K562 (cell line): ENCODE measurements at regions not wholly inside any gene's neighbourhood (a gene's known extent, or its start where the extent isn't known, plus 50 kb on each side); places are given as distances from the start of the nearest gene placed in this dataset.

ENCODE experiments used
- ATAC-seq: fragments of 200-7000 bp; cut with Tn5 transposase; 3 replicates; pipeline ENCODE4 v1.9.1; 2020; ENCODE audit warnings: moderate library complexity
- BruUV-seq: library from RNA; stranded (reverse); fragments of 400-500 nt; replicated peaks from 2 replicates; lab custom pipeline; 2021; lab: Mats Ljungman, UMichigan
- CTCF ChIA-PET: fragments of 300-600 bp; formaldehyde crosslinking; extraction: SDS; loops from one replicate; lab custom pipeline; 2021; ENCODE audit warnings: low intra/inter-chr PET ratio; lab: Yijun Ruan, JAX
- POLR2A ChIA-PET: fragments of 300-600, 350-650 bp; sonication (Branson Sonifier 250); formaldehyde crosslinking; extraction: SDS; loops from one replicate; lab custom pipeline; 2021; ENCODE audit warnings: antibody characterized with exemption, inconsistent platforms; lab: Yijun Ruan, JAX
- DNase-seq, 4 experiments: peaks; one replicate each; pipeline versions ENCODE4 v3.0.0 to v3.0.0-alpha.2; 2011 to 2018; ENCODE audit warnings: low spot score in 3 of 4, mixed read lengths in 3 of 4; ENCODE audit errors: extremely low read depth in 1 of 4
- FAIRE-seq: peaks from 2 replicates; lab custom pipeline; 2011; peaks lifted over from hg19 to GRCh38; lab: Jason Lieb, UNC
- H2AFZ ChIP-seq: 2 replicates; pipeline ENCODE4 v1.6.0; 2011; ENCODE audit warnings: low read depth, low read length, control low read depth, inconsistent platforms
- H3K27ac ChIP-seq: fragments of 200-600 bp; 3 replicates; pipeline ENCODE4 v1.8.0; 2011; ENCODE audit warnings: low read depth, mild to moderate bottlenecking, control low read depth, inconsistent platforms, low read length, moderate library complexity, mixed read lengths; ENCODE audit errors: extremely low read depth
- H3K27me3 ChIP-seq, 2 experiments: fragments of 300-600 bp in 1 of 2; 2 replicates in 1 of 2; 3 replicates in 1 of 2; pipeline versions ENCODE4 v1.6.0 to v1.8.0; 2011; ENCODE audit warnings: inconsistent platforms in 2 of 2, low read length in 2 of 2, mild to moderate bottlenecking in 1 of 2, mixed read lengths in 1 of 2, moderate library complexity in 1 of 2; ENCODE audit not compliant: control insufficient read depth in 2 of 2, insufficient read depth in 2 of 2
- H3K36me3 ChIP-seq: fragments of 300-600 bp; 3 replicates; pipeline ENCODE4 v1.8.0; 2011; ENCODE audit warnings: mild to moderate bottlenecking, low read length, inconsistent platforms; ENCODE audit not compliant: control insufficient read depth, insufficient read depth
- H3K4me1 ChIP-seq, 2 experiments: fragments of 200-600 bp in 1 of 2; replicated peaks in 1 of 2; 2 replicates in 1 of 2; 3 replicates in 1 of 2; pipeline versions ENCODE4 v1.5.1 to v1.8.0; 2011; ENCODE audit warnings: inconsistent platforms in 2 of 2, low read length in 2 of 2, mild to moderate bottlenecking in 1 of 2, mixed read lengths in 1 of 2, moderate library complexity in 1 of 2; ENCODE audit not compliant: control insufficient read depth in 2 of 2, insufficient read depth in 2 of 2
- H3K4me2 ChIP-seq: 2 replicates; pipeline ENCODE4 v1.6.1; 2011; ENCODE audit warnings: low read length, control low read depth, inconsistent platforms, mixed read lengths; ENCODE audit not compliant: insufficient read depth
- H3K4me3 ChIP-seq: fragments of 200-600 bp; sonication (generic), shearing (Covaris generic); 2 replicates; pipeline ENCODE4 v1.5.1; 2016; ENCODE audit warnings: control low read depth, inconsistent platforms
- H3K79me2 ChIP-seq: fragments of 200-600 bp; 3 replicates; pipeline ENCODE4 v1.8.0; 2011; ENCODE audit warnings: low read length, inconsistent platforms; ENCODE audit not compliant: control insufficient read depth, insufficient read depth
- H3K9ac ChIP-seq, 2 experiments: 2 replicates each; pipeline versions ENCODE4 v1.6.0 to v1.6.1; 2011; ENCODE audit warnings: low read depth in 2 of 2, low read length in 2 of 2, control low read depth in 1 of 2, inconsistent platforms in 1 of 2, mild to moderate bottlenecking in 1 of 2, mixed read lengths in 1 of 2; ENCODE audit not compliant: insufficient read depth in 1 of 2
- H3K9me1 ChIP-seq: one replicate; pipeline ENCODE4 v1.6.0; 2011; ENCODE audit warnings: inconsistent platforms, mild to moderate bottlenecking, low read length, moderate library complexity; ENCODE audit not compliant: control insufficient read depth, insufficient read depth
- H3K9me3 ChIP-seq: replicated peaks from 2 replicates; pipeline ENCODE4 v1.5.1; 2011; ENCODE audit warnings: low read depth, low read length, inconsistent platforms; ENCODE audit not compliant: control insufficient read depth, insufficient read depth
- H4K20me1 ChIP-seq: replicated peaks from 2 replicates; pipeline ENCODE4 v1.6.1; 2011; ENCODE audit warnings: low read length, inconsistent platforms, mixed read lengths; ENCODE audit not compliant: control insufficient read depth, insufficient read depth
- DLX4 ChIP-seq: fragments of 250-450 bp; sonication (Bioruptor Pico); IDR thresholded peaks from 2 replicates; pipeline ENCODE4 v1.6.1; 2021; ENCODE audit warnings: mild to moderate bottlenecking
- GABPB1 ChIP-seq: sonication (generic); formaldehyde crosslinking; IDR thresholded peaks from 2 replicates; pipeline ENCODE4 v1.8.0; 2022; ENCODE audit warnings: mild to moderate bottlenecking, missing genetic modification reagents
- ZFPM2 ChIP-seq: fragments of 250-450 bp; sonication (Bioruptor Pico); IDR thresholded peaks from 2 replicates; pipeline ENCODE4 v1.5.1; 2022; ENCODE audit warnings: mild to moderate bottlenecking
- WGBS: fragments of 100-300 bp; shearing (Covaris generic); methylation state at CpG from one replicate; pipeline ENCODE4 v1.1.6; 2016; ENCODE audit warnings: low coverage, mixed read lengths; ENCODE audit not compliant: insufficient coverage; ENCODE audit errors: missing lambda C conversion rate; 5-methylcytosine and 5-hydroxymethylcytosine counted together
- in situ Hi-C: fragments of 300-500 bp; cut with MboI; formaldehyde crosslinking; loops from 4 replicates; pipeline ENCODE4 v1.15.0; 2018; ENCODE audit warnings: inconsistent platforms, mixed read lengths
- intact Hi-C: fragments of 100-400 bp; cut with micrococcal nuclease; formaldehyde crosslinking; loops from 2 replicates; pipeline ENCODE4 v1.14.2; 2022

DNA sequence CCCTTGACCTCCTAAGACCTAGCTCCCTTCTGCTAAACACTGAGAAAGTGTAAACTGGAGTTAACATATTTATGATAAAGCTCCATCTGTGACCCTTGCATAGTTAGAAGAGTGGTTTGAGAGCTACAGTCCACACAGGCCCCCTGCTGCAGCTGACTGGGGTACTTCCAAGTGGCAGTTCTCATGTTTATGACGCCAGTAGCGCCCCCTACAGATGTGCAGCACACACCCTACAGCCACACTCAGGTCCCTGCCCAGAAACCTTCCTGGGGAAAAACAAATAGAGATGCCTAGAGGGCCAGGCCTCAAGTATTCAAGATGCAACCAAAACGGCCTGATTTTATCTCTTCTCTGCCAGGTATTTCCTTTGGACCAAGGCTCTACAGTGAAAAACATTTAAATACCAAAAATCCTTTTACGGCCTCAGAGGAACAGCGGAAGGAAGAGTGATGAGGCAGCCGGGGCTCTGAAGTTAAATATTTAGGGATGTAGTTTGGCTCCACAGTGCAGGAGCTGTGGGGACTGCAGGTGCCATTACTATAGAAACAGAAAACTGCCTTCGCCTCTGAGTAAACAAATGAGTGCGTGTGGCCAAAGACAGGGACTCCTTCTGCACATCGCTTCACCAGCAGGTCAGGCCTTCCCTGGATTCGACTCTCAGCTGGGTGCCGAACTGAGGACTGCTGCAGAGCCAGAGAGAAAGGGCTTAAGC, 553.1 kb downstream of the EFNB2 start:
- H3K4me3 ChIP-seq, result no peak overlapping the region
- ChIA-PET POLR2A (interaction anchor here (1.5 kb wide), 1 partner anchor 471 kb away, joined by 4 read pairs; no protein-coding TSS in a partner anchor), CTCF (no interaction called here)
- no TSS peak for BruUV-seq
- no peaks in the 10 kb centered on the region for H3K36me3 ChIP-seq
- H3K9me3 ChIP-seq, result no peaks in the 10 kb centered on the region
- in situ Hi-C loops (no loop called here), intact Hi-C loops (no loop called here)
- no peaks in the 10 kb centered on the region for H3K27me3 ChIP-seq
- H3K27ac ChIP-seq, result no peak overlapping the region
- 5% methylated on average over 8 of the region's 11 CpGs for WGBS
- no peak overlapping the region for H3K9ac ChIP-seq
- no peaks in the 10 kb centered on the region for H4K20me1 ChIP-seq
- no peak for ATAC-seq
- no peak overlapping the region for H3K4me2 ChIP-seq
- H3K9me1 ChIP-seq, result no peaks in the 10 kb centered on the region
- no peak for FAIRE-seq
- TF ChIP-seq GABPB1 (CRISPR knock-in tag) (no peak), ZFPM2 (CRISPR knock-in tag) (no peak), DLX4 (CRISPR knock-in tag) (no peak)
- H3K4me1 ChIP-seq, result no peaks in the 10 kb centered on the region
- H3K79me2 ChIP-seq, result no peaks in the 10 kb centered on the region
- no peak overlapping the region for H2AFZ ChIP-seq
- DNase-seq, result peak in 1 of 4 experiments; percentile 0
